GM12873 (cell line): ENCODE measurements at regions not wholly inside any gene's neighbourhood (a gene's known extent, or its start where the extent isn't known, plus 50 kb on each side); places are given as distances from the start of the nearest gene placed in this dataset.

Source experiments
- TF ChIP-seq, protein P1 (sequence below): IDR thresholded peaks from 2 replicates; pipeline ENCODE4 v1.5.1; 2012; ENCODE audit warnings: low read depth, mild to moderate bottlenecking, moderate library complexity, low read length, control low read depth; ENCODE audit not compliant: insufficient read depth; ENCODE audit errors: missing control alignments

DNA sequence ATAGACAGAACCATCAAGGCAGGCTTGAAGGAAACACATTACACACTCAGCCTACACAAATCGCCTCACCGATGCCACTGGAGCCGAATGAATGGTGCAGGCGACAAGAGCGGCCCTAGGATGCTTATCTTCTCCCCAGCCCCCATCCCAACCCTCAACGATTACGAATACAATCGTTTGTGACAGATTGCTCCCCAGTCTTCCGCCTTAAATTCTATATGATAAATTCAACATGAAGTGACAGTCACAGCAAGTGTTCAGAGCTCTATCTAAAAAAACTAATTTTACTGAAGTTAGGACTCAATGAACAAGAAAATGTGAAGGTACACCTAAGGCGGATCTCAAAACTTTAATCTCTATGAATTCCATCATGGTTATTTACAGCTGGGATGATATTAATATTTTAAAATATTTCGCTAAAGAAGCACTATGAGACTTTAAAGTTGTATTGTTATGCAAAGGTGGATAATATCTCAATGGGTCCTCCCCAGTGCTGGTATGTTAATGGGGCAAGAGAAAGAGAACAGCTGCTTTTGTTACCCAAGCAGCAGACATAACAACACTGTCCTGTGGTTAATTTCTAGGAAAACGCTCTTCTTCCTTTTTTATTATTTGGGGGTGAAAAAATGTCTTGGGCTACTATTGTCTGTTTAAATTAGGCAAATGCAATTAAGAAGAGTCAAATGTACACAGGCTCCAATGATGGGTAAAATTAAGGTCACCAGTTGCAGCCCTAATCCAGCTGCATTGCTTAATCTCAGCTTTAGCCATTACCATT, 147.6 kb upstream of the NR2F2 start:
- TF ChIP-seq, protein P1, sequence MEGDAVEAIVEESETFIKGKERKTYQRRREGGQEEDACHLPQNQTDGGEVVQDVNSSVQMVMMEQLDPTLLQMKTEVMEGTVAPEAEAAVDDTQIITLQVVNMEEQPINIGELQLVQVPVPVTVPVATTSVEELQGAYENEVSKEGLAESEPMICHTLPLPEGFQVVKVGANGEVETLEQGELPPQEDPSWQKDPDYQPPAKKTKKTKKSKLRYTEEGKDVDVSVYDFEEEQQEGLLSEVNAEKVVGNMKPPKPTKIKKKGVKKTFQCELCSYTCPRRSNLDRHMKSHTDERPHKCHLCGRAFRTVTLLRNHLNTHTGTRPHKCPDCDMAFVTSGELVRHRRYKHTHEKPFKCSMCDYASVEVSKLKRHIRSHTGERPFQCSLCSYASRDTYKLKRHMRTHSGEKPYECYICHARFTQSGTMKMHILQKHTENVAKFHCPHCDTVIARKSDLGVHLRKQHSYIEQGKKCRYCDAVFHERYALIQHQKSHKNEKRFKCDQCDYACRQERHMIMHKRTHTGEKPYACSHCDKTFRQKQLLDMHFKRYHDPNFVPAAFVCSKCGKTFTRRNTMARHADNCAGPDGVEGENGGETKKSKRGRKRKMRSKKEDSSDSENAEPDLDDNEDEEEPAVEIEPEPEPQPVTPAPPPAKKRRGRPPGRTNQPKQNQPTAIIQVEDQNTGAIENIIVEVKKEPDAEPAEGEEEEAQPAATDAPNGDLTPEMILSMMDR, result no peak

DNA sequence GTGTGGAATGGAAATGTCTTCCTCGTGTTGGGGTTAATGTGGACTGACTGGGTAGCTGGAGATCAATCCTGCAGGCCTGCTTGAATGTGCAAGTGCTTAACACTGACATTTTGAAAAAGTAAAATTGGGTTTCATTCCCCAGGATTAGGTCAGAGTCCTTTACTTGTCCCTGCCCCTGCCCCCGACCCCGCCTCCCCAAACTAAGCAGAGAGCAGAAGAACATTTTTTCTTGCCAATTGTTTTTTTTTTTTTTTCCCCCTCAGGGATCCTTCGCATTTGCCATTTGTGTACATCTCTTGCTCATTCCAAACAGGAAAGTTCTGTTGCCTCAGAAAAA, 147.0 kb upstream of the NR2F2 start:
- TF ChIP-seq, protein P1, result no peak

DNA sequence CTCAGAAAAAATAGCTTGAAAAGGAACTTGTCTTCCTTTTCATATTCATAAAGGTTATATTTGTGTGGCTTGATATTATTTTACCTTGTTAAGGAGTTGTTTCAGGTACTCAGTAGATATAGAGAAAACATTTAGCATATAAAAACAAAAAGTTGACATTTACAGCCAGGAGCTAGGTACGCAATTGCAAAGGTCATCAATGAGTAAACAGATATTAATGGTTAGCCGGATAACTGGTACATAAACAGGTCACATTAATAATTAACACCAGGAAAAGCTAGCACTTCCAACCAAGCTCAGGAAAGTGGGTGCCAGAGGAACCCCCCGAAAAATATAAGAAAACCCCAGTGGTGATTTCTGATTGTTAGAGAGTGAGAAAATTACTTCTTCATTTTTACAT, 146.6 kb upstream of the NR2F2 start:
- TF ChIP-seq, protein P1, result no peak

DNA sequence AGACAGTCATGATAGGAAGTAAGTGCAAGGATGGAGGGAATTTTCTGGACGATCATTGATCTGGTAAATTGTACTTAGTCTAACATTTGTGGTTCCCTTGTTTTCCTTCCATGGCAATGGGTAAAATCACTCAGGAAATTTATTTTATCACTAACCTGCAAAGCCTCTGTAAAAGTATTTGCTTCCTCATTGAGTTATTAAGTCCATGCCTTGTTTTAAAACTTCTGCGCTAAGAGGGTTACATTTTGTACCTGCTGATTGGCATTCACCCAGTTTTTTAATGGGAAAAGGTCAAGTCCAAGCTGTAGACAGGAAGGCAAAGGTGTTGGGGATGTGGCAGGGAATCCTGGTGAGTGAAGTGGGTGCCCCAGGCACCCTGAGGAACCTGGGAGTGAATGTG, 146.2 kb upstream of the NR2F2 start:
- TF ChIP-seq, protein P1, result no peak

DNA sequence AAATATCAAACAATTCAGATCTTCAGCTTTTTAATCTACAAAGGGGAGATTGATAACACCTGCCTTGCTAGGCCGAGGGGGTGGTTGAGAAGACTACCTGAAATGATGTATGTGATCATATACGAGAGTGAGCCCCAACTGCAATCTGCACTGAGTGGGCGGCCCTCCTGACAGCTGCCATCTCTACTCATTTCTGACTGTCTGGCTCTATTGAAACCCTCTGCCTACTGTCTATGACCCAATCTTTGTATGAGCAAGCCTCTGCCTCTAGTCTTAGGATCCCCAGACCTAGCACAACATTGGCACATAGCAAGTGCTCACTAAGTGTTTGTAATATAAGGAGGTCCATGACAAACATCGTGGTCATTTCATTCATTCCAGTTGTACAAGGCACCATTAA, 144.4 kb upstream of the NR2F2 start:
- TF ChIP-seq, protein P1, result no peak

DNA sequence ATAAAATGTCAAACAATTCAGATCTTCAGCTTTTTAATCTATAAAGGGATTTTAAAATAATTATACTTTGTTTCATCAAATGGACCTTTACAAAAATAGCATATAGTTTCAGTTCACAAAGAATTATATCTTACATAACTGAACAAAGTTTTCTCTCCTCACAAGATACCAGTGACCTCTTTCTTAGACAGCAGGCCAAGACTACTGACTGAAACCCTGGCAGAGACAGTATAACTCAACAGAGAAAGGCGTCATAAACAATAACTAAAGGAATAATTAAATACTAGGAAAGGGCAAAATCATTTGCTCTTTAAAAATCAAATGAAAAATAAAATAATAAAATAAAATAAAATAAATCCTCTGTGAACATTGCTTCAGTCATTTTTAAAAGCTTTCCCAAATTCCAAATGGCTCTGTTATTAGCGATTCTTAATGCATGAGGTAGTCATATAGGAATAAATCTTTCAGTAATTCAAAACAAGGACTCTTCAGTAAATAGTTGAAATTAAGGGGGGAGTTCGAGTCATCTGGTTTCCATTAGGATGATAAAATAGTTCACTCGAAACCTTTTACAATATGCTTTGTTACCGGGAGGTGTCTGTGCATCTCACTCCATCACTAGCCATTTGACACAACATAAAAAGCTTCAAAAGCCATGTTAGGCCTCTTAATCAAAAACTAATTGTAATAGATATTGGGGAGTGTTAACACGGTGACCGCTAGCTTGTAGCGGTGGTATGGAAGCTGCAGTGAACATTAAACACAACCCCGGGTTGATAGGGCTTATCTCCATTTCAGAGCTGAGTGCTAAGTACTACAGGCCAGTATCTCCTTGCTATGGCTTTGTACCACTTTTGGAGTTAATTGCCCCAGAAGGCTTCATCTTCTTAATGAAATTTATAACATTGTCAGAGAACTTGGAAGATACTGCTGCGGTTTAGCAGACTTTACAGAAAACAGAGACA, 142.9 kb upstream of the NR2F2 start:
- TF ChIP-seq, protein P1, result no peak

DNA sequence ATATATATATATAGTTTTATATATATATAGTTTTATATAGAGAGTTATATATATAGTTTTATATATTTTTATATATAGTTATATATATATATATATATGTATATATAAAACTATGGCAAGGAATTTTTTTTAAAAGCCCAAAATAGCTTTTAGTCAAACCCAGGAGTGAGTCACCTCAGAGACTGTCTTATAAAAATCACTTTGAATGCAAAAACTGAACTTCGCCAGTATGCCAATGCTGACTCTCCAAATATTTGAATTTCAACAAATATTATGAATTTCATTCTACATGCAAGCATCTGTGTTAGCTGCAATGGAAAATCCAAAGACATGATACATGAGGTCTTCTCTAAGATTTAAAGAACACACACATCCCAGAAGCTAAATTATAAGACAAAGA, 132.8 kb upstream of the NR2F2 start:
- TF ChIP-seq, protein P1, result no peak
